Cardiac muscle cell (in vitro differentiated cells and primary cell): ENCODE measurements at regions not wholly inside any gene's neighbourhood (a gene's known extent, or its start where the extent isn't known, plus 50 kb on each side); places are given as distances from the start of the nearest gene placed in this dataset.

Source experiments
- DNase-seq, 2 donors: peaks; one replicate each; pipeline versions ENCODE4 v3.0.0 to v3.0.0-alpha.2; 2010 to 2017; ENCODE audit warnings: low read depth in 1 of 2, low spot score in 1 of 2
- H3K27ac ChIP-seq: fragments of 200-600 bp; sonication (generic); 2 replicates; pipeline ENCODE4 v1.5.1; 2016
- H3K27me3 ChIP-seq: fragments of 200-600 bp; sonication (generic); 2 replicates; pipeline ENCODE4 v1.6.0; 2016; ENCODE audit warnings: control low read depth
- H3K36me3 ChIP-seq: fragments of 200-600 bp; sonication (generic); 2 replicates; pipeline ENCODE4 v1.5.1; 2016; ENCODE audit warnings: control low read depth
- H3K4me1 ChIP-seq: fragments of 200-600 bp; sonication (generic); 2 replicates; pipeline ENCODE4 v1.8.1; 2017; ENCODE audit warnings: low read depth, mild to moderate bottlenecking, mixed run types
- H3K4me3 ChIP-seq: fragments of 200-600 bp; sonication (generic); 2 replicates; pipeline ENCODE4 v1.5.1; 2016; ENCODE audit warnings: mild to moderate bottlenecking
- H3K9me3 ChIP-seq: fragments of 200-600 bp; sonication (generic); 2 replicates; pipeline ENCODE4 v1.5.1; 2017; ENCODE audit warnings: low read depth, mild to moderate bottlenecking, control low read depth
- TF ChIP-seq, protein P1 (sequence below): IDR thresholded peaks from 2 replicates; pipeline ENCODE4 v1.5.1; 2012; ENCODE audit warnings: low read depth, mild to moderate bottlenecking, low read length

DNA sequence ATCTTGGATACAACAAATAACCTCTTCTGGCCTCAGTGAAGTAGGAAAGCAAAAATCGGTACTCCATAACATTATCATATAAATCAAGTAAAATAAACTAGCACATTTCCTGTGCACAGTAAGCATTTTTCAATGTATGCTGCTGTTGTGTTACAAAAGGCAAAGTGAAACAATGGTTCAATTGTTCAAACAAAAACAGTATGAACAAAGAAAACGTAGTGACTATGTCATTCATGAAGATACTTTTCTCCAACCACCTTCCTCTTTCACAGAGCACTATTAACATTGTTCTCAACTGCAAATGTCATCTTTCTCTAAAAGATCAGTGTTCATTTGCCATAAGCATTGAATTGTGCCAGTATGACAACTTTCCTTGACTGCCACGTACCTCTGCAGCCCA is 318.6 kb upstream of the PRDM1 start:
- Histone ChIP-seq H3K36me3 (no peaks in the 10 kb centered on the region), H3K9me3 (no peaks in the 10 kb centered on the region), H3K4me3 (no peak overlapping the region), H3K27me3 (no peaks in the 10 kb centered on the region), H3K4me1 (no peaks in the 10 kb centered on the region), H3K27ac (no peak overlapping the region)
- TF ChIP-seq, protein P1, sequence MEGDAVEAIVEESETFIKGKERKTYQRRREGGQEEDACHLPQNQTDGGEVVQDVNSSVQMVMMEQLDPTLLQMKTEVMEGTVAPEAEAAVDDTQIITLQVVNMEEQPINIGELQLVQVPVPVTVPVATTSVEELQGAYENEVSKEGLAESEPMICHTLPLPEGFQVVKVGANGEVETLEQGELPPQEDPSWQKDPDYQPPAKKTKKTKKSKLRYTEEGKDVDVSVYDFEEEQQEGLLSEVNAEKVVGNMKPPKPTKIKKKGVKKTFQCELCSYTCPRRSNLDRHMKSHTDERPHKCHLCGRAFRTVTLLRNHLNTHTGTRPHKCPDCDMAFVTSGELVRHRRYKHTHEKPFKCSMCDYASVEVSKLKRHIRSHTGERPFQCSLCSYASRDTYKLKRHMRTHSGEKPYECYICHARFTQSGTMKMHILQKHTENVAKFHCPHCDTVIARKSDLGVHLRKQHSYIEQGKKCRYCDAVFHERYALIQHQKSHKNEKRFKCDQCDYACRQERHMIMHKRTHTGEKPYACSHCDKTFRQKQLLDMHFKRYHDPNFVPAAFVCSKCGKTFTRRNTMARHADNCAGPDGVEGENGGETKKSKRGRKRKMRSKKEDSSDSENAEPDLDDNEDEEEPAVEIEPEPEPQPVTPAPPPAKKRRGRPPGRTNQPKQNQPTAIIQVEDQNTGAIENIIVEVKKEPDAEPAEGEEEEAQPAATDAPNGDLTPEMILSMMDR = no peak
- DNase-seq = no peak

DNA sequence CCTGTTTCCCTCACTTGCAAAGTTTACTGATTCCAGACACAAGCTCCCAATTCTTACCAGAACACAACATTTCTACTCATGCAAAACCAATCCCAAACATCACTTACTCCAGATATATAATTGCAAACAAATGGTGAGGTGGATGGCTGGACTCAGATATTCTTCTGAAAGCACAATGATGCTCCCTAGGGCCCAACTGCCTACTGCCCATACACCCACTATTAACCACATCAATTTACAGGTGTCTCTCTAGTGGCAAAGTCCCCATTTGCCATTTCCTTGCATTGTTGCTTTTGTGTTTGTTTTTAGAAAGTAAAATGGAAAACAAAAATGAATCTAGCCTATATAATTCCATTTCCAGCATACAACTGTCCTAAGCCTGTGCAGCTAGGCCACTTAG is 320.9 kb upstream of the PRDM1 start:
- no peak for DNase-seq
- H3K9me3 ChIP-seq = no peaks in the 10 kb centered on the region
- no peak overlapping the region for H3K4me3 ChIP-seq
- no peaks in the 10 kb centered on the region for H3K27me3 ChIP-seq
- no peaks in the 10 kb centered on the region for H3K36me3 ChIP-seq
- no peaks in the 10 kb centered on the region for H3K4me1 ChIP-seq
- no peak overlapping the region for H3K27ac ChIP-seq
- TF ChIP-seq, protein P1 = no peak

DNA sequence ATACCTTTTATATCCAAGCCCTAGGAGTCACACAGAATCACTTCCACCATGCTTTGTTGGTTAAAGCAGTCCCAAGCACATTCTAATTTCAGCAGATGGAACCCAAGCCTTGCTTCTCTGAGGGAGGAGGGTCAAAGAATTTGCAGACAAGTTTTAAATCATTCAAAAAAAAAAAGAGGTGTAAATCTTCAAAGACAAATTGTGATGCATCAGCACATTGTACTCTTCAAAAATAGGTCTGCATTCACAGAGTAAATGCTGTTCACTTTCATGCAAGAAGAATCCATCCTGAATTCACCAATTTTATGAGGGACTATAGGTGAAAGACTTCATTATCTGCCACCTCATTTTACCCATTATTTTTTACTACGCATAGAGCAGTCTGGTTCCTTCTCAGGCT is 321.8 kb upstream of the PRDM1 start:
- TF ChIP-seq, protein P1 = no peak
- Histone ChIP-seq H3K36me3 (no peaks in the 10 kb centered on the region), H3K9me3 (no peaks in the 10 kb centered on the region), H3K27me3 (no peaks in the 10 kb centered on the region), H3K27ac (no peak overlapping the region), H3K4me3 (no peak overlapping the region), H3K4me1 (no peaks in the 10 kb centered on the region)
- DNase-seq = no peak

DNA sequence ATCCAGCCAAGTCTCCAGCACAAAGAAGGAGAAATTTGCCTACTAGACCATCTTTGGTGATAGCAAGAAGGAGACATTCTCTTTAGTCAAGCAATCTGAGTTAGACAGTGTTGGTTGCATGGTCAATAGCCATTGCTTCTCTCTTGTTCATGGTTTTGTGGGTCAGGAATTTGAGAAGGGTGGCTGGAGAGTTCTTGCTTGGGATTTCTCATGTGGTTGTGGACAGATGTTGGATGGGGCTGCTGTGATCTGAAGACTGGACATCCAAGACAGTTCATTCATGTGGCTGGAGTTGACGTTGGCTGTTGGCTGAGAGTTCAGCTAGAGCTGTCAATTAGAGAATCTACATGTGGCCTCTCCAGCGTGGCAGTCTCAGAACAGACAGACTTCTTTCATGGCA is 322.3 kb upstream of the PRDM1 start:
- Histone ChIP-seq H3K36me3 (no peaks in the 10 kb centered on the region), H3K4me1 (no peaks in the 10 kb centered on the region), H3K9me3 (no peaks in the 10 kb centered on the region), H3K4me3 (no peak overlapping the region), H3K27me3 (no peaks in the 10 kb centered on the region), H3K27ac (no peak overlapping the region)
- TF ChIP-seq, protein P1 = no peak
- no peak for DNase-seq

DNA sequence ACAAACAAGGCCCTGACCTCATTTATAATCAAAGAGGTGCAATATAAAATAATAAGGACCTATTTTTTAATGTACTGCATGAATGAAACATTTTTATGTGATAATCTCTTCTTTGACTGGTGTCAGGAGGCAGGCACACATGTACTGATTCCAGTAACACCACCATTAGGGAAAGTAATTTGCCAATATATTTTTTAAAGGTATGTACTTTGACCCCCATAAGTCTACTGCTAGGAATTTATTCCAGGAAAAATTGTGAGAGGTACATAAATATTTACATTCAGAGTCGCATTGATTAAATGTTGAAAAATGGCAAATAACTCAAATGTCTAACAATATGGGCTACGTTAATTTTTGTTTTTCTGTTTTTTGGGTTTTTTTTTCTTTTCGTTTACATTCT is 325.4 kb upstream of the PRDM1 start:
- Histone ChIP-seq H3K4me3 (no peak overlapping the region), H3K4me1 (no peaks in the 10 kb centered on the region), H3K27ac (no peak overlapping the region), H3K36me3 (no peaks in the 10 kb centered on the region), H3K9me3 (no peaks in the 10 kb centered on the region), H3K27me3 (no peaks in the 10 kb centered on the region)
- TF ChIP-seq, protein P1 = no peak
- no peak for DNase-seq

DNA sequence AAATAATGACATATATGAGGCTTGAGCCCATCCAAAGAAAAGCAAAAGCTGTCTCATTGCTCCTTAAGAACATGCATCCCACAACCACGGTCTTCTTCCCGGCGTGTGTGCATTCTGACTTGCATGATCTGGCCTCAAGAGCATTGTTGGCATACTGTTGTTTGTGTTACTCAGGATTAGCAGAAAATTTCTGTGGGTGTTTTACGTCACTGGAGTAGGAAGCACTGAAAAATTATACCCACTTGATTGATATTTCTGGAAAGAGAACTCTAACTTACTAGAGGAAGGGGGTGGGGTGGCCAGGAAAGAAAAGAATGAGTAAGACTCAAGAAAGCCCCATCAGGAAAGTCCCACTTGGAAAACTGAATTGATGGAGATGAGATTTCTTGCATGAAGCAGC is 326.2 kb upstream of the PRDM1 start:
- no peaks in the 10 kb centered on the region for H3K9me3 ChIP-seq
- H3K4me1 ChIP-seq = no peaks in the 10 kb centered on the region
- TF ChIP-seq, protein P1 = no peak
- no peak for DNase-seq
- no peak overlapping the region for H3K4me3 ChIP-seq
- H3K27ac ChIP-seq = no peak overlapping the region
- no peaks in the 10 kb centered on the region for H3K36me3 ChIP-seq
- no peaks in the 10 kb centered on the region for H3K27me3 ChIP-seq
